ENCODE measurements at regions not wholly inside any gene's neighbourhood (a gene's known extent, or its start where the extent isn't known, plus 50 kb on each side); places are given as distances from the start of the nearest gene placed in this dataset.
"Not testable (repeated sequence)": the region's sequence is repeated elsewhere in the genome, so short reads cannot be mapped to it uniquely, and the experiment has no call there.

GRCh38 chr16:80915079-80915450, 91.6 kb downstream of the CMC2 start:
- no peak for DNase-seq

DNA sequence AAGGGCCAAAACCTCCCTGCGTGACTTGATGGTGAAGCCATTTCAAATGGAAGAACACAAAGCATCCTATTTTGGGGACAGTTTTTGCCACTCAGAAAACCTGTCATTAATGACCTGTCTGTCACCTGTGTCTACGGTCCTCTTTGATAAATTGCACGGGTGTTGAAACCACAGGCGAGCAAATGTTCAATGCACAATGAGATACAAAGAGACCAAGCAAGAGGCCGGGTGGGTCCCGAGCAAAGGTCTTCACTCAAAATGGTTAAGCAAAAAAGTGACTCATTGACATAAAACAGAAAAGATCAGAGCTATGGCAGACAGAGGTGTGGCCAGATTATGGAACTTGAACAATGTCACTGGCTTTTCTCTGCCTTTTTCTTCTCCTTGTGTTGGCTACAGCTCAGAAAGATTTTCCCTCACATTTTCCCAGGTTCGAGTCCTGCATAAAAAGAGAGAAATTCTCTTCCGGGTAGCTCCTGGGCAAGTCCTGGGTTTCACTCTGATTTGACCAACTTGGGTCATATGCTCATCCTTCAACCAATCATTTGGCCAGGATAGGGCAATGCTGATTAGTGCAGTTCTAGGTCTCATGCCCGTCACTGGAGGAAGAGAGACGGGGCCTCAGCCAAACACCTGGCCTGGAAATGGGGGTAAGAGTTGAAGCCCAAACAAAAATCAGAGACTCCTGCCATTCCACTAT, 92.2 kb downstream of the CMC2 start:
- no peak for DNase-seq

DNA sequence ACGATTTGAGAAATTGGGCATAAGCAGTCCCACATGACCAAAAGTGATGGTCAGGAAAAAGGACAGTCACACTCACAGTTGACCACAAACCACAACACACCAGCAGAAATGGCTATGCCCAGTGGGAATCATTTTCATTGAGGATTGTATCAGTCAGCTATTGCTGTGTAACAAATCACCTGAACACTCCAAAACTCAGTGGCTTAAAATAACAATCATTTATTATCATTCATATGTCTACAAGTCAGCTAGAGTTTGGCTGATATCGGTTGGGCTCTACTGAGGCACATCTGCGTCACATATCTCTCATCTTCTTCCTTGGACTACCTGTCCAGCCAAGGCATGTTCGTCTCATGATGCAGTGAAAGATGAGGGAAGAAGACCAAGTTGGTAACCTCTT, 93.3 kb downstream of the CMC2 start:
- no peak for DNase-seq

- DNase-seq, result no peak
These were observed 94.0 kb downstream of the CMC2 start for GRCh38 chr16:80912651-80913050.

DNA sequence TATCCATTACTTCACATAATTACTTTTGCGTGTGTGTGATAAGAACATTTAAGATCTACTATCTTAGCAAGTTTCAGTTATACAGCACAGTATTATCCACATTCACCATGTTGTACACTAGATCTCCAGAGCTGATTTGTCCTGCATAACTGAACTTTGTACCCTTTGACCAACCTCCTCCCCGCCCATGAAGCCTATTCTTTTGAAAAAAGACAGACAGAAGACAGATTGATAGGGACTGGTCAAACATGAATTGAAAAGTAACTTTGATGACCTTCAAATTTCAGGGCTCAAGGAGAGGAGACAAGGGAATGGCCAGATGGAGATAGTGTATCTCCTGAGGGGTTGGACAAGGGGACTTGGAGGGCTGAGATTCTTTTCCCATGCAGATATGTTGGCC, 96.3 kb downstream of the CMC2 start:
- DNase-seq, result no peak

DNA sequence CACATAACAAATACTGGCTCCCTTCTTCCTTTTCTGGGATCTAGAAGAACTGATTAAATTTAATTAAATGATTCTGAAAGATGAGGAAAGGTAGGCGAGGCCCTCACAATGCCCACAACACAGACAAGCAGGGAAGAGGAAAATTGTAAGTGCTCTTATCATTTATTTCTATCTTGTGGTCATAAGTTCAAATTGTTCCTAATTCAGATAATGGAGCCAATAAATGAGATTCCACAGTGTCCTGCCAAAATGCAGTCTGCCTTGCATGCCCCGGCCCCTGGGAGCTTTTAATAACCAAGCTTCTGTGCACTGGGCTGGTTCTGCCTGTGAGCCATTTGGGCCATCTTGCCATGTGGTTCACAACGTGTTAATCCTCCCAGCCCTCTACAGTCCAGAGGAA, 97.0 kb downstream of the CMC2 start:
- DNase-seq, result no peak

GRCh38 chr16:80906169-80906568, 100.5 kb downstream of the CMC2 start:
- not testable (repeated sequence) for DNase-seq

- DNase-seq, result no peak
These were observed 99.2 kb upstream of the CDYL2 start for GRCh38 chr16:80903616-80904015.

GRCh38 chr16:80902306-80903110, 98.1 kb upstream of the CDYL2 start:
- DNase-seq, result no peak

DNA sequence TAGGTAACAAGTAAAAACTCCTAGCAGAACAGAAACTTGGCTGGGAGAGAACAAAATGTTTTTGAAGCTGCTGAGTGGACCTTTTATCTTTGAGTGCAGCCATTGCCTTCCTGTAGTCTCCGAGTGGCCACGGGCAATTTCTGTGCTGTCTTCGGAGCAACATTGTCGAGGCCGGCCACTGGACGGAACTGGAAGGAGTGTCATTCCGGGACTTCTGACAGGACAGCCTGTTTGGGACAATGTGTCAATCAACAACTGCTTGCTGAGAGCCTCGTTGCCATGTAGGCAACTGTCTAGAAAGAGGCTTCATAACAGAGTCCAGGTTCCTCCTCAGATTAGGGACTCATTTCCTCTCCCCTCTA, 96.2 kb upstream of the CDYL2 start:
- DNase-seq, result no peak

DNA sequence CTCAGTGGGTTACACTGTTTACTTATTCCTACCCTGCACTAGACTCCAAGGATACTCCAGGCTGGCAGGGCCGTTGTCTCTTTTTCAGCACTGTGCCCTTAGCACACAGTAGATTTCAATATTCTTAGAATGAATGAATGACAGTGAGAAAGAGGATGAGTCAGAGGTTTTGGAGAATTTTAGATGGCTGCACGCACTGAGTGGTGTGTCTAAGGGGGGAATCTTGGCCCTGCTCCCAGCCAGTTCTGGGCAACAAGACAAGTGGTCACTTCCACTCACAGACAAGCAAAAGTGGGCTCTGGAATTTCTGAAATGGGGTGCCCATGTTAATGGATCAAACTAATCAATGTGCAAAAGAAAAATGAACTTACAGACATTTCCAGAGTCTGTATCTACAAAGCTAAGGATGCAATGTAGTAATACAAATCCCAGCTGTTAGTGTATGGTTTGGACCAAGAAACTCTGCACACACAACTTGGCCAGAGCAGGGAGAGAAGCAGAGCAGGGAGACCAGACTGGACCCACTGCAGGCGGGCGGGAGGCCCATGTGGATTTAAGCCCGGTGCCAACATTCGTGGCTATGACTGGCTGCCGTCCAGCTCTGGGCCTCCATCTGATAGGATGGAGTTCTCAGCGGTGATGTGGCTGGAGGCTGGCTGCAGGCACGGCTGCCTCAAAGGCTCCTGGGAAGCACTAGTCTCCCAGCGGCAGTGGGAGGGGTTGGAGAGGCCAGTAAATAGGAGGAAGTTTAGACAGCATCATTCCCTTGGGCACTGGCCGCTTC, 95.6 kb upstream of the CDYL2 start:
- DNase-seq, result peak; percentile 12

DNA sequence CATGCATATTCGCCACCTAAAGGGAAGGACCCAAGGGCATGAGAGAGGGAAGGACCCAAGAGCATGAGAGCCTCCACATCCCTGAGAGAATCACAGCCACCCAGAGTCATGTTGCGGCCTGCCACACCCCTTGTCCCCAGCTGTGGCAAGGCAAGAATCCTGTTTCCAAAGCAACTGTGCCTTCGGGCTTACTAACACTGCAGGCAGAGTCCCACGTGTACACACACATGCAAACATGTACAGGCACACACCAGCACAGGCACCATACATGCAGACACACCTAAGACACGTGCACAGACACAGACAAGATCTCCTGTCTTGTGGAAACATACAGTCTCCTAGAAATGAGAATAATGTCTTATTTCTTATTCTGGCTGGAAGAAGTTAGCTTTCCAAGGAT, 92.4 kb upstream of the CDYL2 start:
- no peak for DNase-seq

DNA sequence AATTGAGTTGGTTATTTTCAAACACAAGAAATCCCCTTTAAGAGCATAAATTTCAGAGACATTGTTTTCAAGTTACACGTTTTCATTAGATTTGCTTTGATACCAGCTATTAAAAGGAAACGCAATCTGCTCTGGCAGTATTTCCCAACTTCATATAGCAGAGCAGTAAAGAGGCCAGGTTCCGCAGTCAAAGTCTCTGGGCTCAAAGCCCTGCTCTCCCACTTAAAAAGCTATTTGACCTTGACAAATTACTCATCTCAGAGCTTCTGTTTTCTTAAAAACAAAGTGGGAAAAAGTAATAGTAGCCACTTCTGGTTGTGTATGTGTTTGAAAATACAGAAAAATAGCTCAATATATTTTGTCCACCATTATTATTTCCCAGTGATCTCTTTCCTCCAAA, 89.7 kb upstream of the CDYL2 start:
- DNase-seq, result no peak

DNA sequence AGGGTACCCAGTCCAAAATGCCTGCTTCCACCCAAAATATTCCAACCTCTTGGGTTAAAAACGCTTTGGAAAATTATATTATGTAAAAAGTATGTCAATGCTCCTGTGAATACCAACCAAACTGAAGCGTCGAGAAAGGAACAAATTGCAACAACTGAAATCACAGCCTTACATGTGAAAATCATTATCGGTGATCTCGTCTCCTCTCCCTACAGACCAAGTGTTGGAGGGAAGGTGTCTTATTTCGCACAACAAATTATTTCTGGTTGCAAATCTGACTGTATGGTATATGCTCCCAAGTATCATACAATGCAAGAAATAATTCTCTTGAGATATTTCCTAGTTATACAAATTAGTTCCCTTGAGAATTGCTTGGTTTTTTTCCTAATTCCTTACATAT, 89.3 kb upstream of the CDYL2 start:
- DNase-seq, result no peak

- not testable (repeated sequence) for DNase-seq
These were observed 88.0 kb upstream of the CDYL2 start for GRCh38 chr16:80892395-80892794.

- no peak for DNase-seq
These were observed 85.5 kb upstream of the CDYL2 start for GRCh38 chr16:80889779-80890359.

DNA sequence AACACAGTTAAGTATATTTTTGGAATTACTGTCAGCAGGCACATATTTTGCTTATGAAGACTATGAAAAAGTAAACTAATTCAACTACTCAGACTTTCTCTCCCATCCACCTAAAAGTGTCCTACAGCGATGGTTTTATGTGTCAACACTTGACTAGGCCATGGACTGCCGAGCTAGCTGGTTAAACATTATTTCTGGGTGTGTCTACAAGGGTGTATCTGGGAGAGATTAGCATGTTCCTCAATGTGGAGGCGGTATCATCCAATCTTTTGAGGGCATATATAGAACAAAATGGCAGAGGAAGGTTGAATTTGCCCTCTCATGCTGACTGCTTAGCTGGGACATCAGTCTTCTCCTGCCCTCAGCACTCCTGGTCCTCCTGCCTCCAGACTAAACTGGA, 82.7 kb upstream of the CDYL2 start:
- DNase-seq, result no peak

GRCh38 chr16:80883816-80884215, 79.4 kb upstream of the CDYL2 start:
- no peak for DNase-seq

- no peak for DNase-seq
These were observed 78.8 kb upstream of the CDYL2 start for GRCh38 chr16:80883159-80883642.

DNA sequence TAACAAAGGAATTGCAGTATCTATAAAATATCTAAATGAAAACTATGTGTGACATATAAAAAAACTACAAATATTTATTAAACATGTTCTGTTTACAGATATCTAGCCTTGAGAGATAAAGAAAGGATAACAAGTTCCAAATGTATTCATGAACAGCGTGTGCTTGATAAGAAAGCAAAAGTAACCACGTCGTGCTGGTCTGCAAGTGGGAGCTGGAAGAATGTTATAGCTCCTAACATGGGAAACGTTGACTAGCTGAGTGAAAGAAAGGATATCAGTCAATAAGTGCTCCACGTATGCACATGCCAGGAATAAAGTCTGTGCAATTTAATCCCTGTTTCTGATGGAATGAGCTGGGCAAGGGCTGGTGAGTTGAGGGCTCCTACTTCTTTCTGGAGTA, 71.2 kb upstream of the CDYL2 start:
- no peak for DNase-seq

DNA sequence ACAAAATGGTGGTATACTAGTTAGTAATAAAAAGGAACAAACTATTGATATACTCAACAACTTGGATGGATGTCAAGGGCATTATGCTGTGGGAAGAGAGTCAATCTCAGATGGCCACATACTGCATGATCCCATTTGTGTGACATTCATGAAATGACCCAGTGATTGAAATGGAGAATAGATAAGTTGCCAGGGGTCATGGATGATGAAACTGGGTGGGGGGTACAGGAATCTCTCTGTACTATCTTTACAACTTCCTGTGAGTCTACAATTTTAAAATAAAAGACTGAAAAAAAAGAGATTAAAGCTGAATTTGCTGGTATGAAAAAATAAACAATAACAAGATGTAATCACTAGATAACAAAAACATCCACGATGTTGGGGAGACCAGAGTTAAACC, 70.5 kb upstream of the CDYL2 start:
- no peak for DNase-seq

GRCh38 chr16:80862160-80862705, 57.8 kb upstream of the CDYL2 start:
- no peak for DNase-seq

Measured in NCI-H1092 (cell line).